Fibroblast of skin of abdomen (primary cell): ENCODE measurements at regions not wholly inside any gene's neighbourhood (a gene's known extent, or its start where the extent isn't known, plus 50 kb on each side); places are given as distances from the start of the nearest gene placed in this dataset.
"Not testable (repeated sequence)": the region's sequence is repeated elsewhere in the genome, so short reads cannot be mapped to it uniquely, and the experiment has no call there.

ENCODE experiments used
- DNase-seq: peaks from one replicate; pipeline ENCODE4 v3.0.0-alpha.2; 2013

- not testable (repeated sequence) for DNase-seq
These were observed 255.1 kb downstream of the OR4F29 start for GRCh38 chr1:196366-196765.

DNA sequence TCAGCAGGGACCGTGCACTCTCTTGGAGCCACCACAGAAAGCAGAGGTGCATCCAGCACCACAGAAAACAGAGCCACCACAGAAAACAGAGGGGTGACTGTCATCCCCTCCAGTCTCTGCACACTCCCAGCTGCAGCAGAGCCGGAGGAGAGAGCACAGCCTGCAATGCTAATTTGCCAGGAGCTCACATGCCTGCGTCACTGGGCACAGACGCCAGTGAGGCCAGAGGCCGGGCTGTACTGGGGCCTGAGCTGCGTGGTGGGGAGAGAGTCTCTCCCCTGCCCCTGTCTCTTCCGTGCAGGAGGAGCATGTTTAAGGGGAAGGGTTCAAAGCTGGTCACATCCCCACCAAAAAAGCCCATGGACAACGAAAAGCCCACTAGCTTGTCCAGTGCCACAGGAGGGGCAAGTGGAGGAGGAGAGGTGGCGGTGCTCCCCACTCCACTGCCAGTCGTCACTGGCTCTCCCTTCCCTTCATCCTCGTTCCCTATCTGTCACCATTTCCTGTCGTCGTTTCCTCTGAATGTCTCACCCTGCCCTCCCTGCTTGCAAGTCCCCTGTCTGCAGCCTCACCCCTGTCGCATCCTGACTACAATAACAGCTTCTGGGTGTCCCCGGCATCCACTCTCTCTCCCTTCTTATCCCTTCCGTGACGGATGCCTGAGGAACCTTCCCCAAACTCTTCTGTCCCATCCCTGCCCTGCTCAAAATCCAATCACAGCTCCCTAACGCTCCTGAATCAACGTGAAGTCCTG lies 260.0 kb downstream of the OR4F29 start:
- not testable (repeated sequence) for DNase-seq

GRCh38 chr1:190678-191077 lies 260.8 kb downstream of the OR4F29 start:
- not testable (repeated sequence) for DNase-seq

DNA sequence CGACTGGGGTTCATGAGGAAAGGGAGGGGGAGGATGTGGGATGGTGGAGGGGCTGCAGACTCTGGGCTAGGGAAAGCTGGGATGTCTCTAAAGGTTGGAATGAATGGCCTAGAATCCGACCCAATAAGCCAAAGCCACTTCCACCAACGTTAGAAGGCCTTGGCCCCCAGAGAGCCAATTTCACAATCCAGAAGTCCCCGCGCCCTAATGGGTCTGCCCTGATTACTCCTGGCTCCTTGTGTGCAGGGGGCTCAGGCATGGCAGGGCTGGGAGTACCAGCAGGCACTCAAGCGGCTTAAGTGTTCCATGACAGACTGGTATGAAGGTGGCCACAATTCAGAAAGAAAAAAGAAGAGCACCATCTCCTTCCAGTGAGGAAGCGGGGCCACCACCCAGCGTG lies 261.6 kb downstream of the OR4F29 start:
- not testable (repeated sequence) for DNase-seq

DNA sequence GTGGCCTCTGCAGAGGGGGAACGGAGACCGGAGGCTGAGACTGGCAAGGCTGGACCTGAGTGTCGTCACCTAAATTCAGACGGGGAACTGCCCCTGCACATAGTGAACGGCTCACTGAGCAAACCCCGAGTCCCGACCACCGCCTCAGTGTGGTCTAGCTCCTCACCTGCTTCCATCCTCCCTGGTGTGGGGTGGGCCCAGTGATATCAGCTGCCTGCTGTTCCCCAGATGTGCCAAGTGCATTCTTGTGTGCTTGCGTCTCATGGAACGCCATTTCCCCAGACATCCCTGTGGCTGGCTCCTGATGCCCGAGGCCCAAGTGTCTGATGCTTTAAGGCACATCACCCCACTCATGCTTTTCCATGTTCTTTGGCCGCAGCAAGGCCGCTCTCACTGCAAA lies 262.2 kb downstream of the OR4F29 start:
- not testable (repeated sequence) for DNase-seq

- not testable (repeated sequence) for DNase-seq
These were observed 264.2 kb downstream of the OR4F29 start for GRCh38 chr1:187298-187697.

GRCh38 chr1:186691-187131 lies 264.8 kb downstream of the OR4F29 start:
- DNase-seq: not testable (repeated sequence)

DNA sequence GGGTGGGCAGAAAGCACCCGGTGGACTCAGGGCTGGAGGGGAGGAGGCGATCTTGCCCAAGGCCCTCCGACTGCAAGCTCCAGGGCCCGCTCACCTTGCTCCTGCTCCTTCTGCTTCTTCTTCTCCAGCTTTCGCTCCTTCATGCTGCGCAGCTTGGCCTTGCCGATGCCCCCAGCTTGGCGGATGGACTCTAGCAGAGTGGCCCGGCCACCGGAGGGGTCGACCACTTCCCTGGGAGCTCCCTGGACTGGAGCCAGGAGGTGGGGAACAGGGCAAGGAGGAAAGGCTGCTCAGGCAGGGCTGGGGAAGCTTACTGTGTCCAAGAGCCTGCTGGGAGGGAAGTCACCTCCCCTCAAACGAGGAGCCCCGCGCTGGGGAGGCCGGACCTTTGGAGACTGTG lies 265.3 kb downstream of the OR4F29 start:
- DNase-seq: not testable (repeated sequence)

DNA sequence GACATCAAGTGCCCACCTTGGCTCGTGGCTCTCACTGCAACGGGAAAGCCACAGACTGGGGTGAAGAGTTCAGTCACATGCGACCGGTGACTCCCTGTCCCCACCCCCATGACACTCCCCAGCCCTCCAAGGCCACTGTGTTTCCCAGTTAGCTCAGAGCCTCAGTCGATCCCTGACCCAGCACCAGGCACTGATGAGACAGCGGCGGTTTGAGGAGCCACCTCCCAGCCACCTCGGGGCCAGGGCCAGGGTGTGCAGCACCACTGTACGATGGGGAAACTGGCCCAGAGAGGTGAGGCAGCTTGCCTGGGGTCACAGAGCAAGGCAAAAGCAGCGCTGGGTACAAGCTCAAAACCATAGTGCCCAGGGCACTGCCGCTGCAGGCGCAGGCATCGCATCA lies 266.0 kb downstream of the OR4F29 start:
- DNase-seq: not testable (repeated sequence)

DNA sequence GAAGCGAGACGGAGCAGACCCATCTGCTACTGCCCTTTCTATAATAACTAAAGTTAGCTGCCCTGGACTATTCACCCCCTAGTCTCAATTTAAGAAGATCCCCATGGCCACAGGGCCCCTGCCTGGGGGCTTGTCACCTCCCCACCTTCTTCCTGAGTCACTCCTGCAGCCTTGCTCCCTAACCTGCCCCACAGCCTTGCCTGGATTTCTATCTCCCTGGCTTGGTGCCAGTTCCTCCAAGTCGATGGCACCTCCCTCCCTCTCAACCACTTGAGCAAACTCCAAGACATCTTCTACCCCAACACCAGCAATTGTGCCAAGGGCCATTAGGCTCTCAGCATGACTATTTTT lies 267.2 kb downstream of the OR4F29 start:
- not testable (repeated sequence) for DNase-seq

- DNase-seq: not testable (repeated sequence)
These were observed 267.7 kb downstream of the OR4F29 start for GRCh38 chr1:183620-184335.

- not testable (repeated sequence) for DNase-seq
These were observed 268.4 kb downstream of the OR4F29 start for GRCh38 chr1:183081-183480.

DNA sequence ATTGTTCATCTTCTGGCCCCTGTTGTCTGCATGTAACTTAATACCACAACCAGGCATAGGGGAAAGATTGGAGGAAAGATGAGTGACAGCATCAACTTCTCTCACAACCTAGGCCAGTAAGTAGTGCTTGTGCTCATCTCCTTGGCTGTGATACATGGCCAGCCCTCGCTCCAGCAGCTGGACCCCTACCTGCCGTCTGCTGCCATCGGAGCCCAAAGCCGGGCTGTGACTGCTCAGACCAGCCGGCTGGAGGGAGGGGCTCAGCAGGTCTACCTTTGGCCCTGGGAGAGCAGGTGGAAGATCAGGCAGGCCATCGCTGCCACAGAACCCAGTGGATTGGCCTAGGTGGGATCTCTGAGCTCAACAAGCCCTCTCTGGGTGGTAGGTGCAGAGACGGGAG lies 268.8 kb downstream of the OR4F29 start:
- not testable (repeated sequence) for DNase-seq

GRCh38 chr1:181247-182216 lies 269.9 kb downstream of the OR4F29 start:
- peak; percentile 69 for DNase-seq

GRCh38 chr1:180749-181205 lies 270.7 kb downstream of the OR4F29 start:
- not testable (repeated sequence) for DNase-seq

DNA sequence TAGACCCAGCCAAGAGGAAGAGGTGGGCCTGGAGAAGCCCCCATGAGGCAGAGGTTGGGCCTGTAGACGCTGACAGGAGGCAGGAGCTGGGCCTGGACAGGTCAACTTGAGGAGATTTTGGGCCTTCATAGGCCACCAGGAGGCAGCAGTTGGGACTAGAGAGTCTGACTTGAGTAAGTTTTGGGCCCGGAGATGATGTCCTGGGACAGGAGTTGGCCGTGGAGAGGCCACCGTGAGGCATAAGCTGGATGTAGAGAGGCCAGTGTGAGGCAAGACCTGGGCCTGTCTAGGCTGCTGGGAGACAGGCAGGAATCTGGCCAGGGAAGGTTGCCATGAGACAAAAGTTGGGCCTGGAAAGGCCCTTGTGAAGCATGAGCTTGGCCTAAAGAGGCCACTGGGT lies 312.6 kb downstream of the OR4F29 start:
- not testable (repeated sequence) for DNase-seq

- DNase-seq: not testable (repeated sequence)
These were observed 313.8 kb downstream of the OR4F29 start for GRCh38 chr1:137664-138063.

- not testable (repeated sequence) for DNase-seq
These were observed 315.0 kb downstream of the OR4F29 start for GRCh38 chr1:136344-136932.

DNA sequence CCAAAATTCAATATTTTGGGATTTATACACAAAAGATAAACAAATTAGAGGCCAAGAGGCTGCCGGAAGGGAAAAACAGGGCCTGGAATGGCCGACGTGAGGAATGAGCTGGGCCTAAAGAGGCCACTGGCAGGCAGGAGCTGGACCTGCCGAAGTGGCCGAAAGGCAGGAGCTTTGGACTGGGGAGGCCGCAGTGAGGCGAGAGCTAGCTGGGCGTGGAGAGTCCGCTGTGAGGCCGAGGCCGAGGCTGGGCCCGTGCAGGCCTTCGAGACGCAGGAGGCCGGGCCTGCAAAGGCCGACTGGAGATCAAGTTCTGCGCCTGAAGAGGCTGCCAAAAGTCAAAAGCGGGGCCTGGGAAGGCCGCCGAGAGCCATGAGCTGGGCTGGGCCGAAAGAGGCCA lies 316.5 kb downstream of the OR4F29 start:
- DNase-seq: not testable (repeated sequence)

GRCh38 chr1:118440-118839 lies 333.0 kb downstream of the OR4F29 start:
- DNase-seq: not testable (repeated sequence)

DNA sequence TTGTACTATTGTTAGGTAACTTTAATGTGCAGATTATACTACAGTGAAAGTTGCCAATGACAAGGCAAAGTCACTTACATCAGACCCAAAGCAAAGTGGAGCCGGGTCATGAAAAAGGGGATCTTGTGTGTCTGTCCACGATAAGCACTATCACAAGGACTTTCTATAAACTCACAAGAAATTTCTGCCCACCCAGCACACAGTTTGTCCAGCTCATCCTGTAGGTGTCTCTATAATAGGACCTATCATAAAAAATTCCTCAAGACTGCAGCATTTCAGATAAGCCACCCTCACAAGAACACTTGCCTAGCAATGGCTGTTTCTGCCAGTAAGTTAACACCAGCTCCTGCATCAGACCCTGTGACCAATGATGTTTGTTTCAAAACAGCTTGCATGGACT lies 335.9 kb downstream of the OR4F29 start:
- DNase-seq: not testable (repeated sequence)

DNA sequence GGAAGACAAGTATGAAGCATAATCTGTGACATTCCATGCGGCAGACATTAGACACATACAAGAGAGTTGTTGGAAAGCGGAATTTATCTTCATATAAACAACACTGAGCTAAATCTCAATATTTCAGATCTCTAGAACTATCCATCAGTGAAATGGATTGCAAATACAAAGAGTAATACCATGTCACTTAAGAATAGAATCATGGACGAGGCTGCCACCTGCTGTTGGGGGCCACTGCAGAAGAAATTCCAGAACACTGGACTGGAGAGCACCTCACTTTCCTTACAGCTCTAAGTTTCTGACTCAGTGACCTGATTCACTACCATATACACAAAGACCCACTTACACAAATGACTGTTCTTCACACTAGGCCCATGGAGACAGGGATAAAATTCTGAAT lies 346.7 kb downstream of the OR4F29 start:
- DNase-seq: not testable (repeated sequence)
